HCT116 (cell line): ENCODE measurements at regions not wholly inside any gene's neighbourhood (a gene's known extent, or its start where the extent isn't known, plus 50 kb on each side); places are given as distances from the start of the nearest gene placed in this dataset.

Experiments used
- ATAC-seq: fragments of 200-7000 bp; cut with Tn5 transposase; 2 replicates; pipeline ENCODE4 v1.9.1; 2020; ENCODE audit warnings: mild to moderate bottlenecking, moderate library complexity
- BruUV-seq: library from RNA; stranded (reverse); fragments of 400-500 nt; replicated peaks from 2 replicates; lab custom pipeline; 2021; lab: Mats Ljungman, UMichigan
- CTCF ChIA-PET: fragments of 300-600 bp; sonication (Branson Sonifier 250); formaldehyde crosslinking; loops from one replicate; lab custom pipeline; 2021; ENCODE audit warnings: antibody characterized with exemption; lab: Charles Lee
- POLR2A ChIA-PET: fragments of 300-600, 350-600 bp; sonication (Branson Sonifier 250); formaldehyde crosslinking; loops from one replicate; lab custom pipeline; 2021; ENCODE audit warnings: antibody characterized with exemption; lab: Charles Lee
- RAD21 ChIA-PET, 2 experiments: fragments of 300-600 bp; sonication (Branson Sonifier 250); formaldehyde crosslinking; loops; one replicate each; lab custom pipeline; 2023; ENCODE audit warnings: low total read pairs in 2 of 2; ENCODE audit not compliant: uncharacterized antibody in 2 of 2, unreplicated experiment in 2 of 2, low non-redundant PET in 1 of 2; lab: Charles Lee
- DNase-seq: peaks from one replicate; pipeline ENCODE4 v3.0.0-alpha.2; 2010; ENCODE audit warnings: low read depth, low spot score
- H2AFZ ChIP-seq: fragments of 200-600 bp; shearing (Covaris generic), sonication (generic); 2 replicates; pipeline ENCODE4 v1.6.1; 2017; ENCODE audit warnings: low read depth, mixed run types, mixed read lengths, antibody characterized with exemption, low read length; ENCODE audit not compliant: poor library complexity, severe bottlenecking
- H3K27ac ChIP-seq: 2 replicates; pipeline ENCODE4 v1.5.1; 2012; ENCODE audit warnings: low read depth, low read length
- H3K27me3 ChIP-seq: fragments of 200-600 bp; sonication (generic); 2 replicates; pipeline ENCODE4 v1.6.1; 2016; ENCODE audit warnings: mixed run types, low read length, mixed read lengths; ENCODE audit not compliant: insufficient read depth
- H3K36me3 ChIP-seq, 2 experiments: fragments of 200-500 bp in 1 of 2; fragments of 200-600 bp in 1 of 2; sonication (Bioruptor generic) in 1 of 2; sonication (generic) in 1 of 2; 2 replicates each; pipeline versions ENCODE4 v1.5.1 to v1.6.1; 2014 to 2016; ENCODE audit warnings: low read length in 2 of 2, inconsistent platforms in 1 of 2, mixed read lengths in 1 of 2, mixed run types in 1 of 2; ENCODE audit not compliant: insufficient read depth in 2 of 2, control insufficient read depth in 1 of 2
- H3K4me1 ChIP-seq, 2 experiments: fragments of 200-600 bp in 1 of 2; sonication (generic) in 1 of 2; 2 replicates each; pipeline versions ENCODE4 v1.5.1 to v1.6.1; 2012 to 2017; ENCODE audit warnings: low read length in 2 of 2, inconsistent platforms in 1 of 2, mild to moderate bottlenecking in 1 of 2, mixed read lengths in 1 of 2, mixed run types in 1 of 2, moderate library complexity in 1 of 2; ENCODE audit not compliant: insufficient read depth in 2 of 2, control insufficient read depth in 1 of 2
- H3K4me2 ChIP-seq: fragments of 200-600 bp; sonication (generic); 2 replicates; pipeline ENCODE4 v1.6.1; 2017; ENCODE audit warnings: mixed run types, low read length, mixed read lengths
- H3K4me3 ChIP-seq, 2 experiments: fragments of 200-600 bp in 1 of 2; sonication (generic) in 1 of 2; replicated peaks in 1 of 2; 2 replicates each; pipeline ENCODE4 v1.5.1; 2011 to 2016; ENCODE audit warnings: low read length in 2 of 2, control low read depth in 1 of 2, low read depth in 1 of 2, mild to moderate bottlenecking in 1 of 2, mixed read lengths in 1 of 2, mixed run types in 1 of 2
- H3K79me2 ChIP-seq: fragments of 200-600 bp; sonication (generic); 2 replicates; pipeline ENCODE4 v1.6.1; 2017; ENCODE audit warnings: mild to moderate bottlenecking, mixed run types, low read length, moderate library complexity, mixed read lengths; ENCODE audit not compliant: insufficient read depth
- H3K9ac ChIP-seq: fragments of 200-600 bp; sonication (generic); 2 replicates; pipeline ENCODE4 v1.6.1; 2016; ENCODE audit warnings: low read length, mixed read lengths
- H3K9me2 ChIP-seq: fragments of 200-600 bp; sonication (generic), shearing (Covaris generic); 2 replicates; pipeline ENCODE4 v1.6.1; 2017; ENCODE audit warnings: mixed run types, mild to moderate bottlenecking, moderate library complexity; ENCODE audit not compliant: insufficient read depth
- H3K9me3 ChIP-seq, 2 experiments: fragments of 200-500 bp in 1 of 2; fragments of 200-600 bp in 1 of 2; sonication (Bioruptor generic) in 1 of 2; sonication (generic) in 1 of 2; 2 replicates each; pipeline ENCODE4 v1.6.1; 2014 to 2017; ENCODE audit warnings: low read length in 2 of 2, mixed read lengths in 2 of 2, inconsistent platforms in 1 of 2, low read depth in 1 of 2, mild to moderate bottlenecking in 1 of 2, mixed run types in 1 of 2, moderate library complexity in 1 of 2; ENCODE audit not compliant: control insufficient read depth in 1 of 2, insufficient read depth in 1 of 2
- H4K20me1 ChIP-seq: fragments of 200-600 bp; sonication (generic), shearing (Covaris generic); 2 replicates; pipeline ENCODE4 v1.6.1; 2017; ENCODE audit warnings: mixed run types, mild to moderate bottlenecking, moderate library complexity; ENCODE audit not compliant: insufficient read depth
- ELF1 ChIP-seq: IDR thresholded peaks from 2 replicates; pipeline ENCODE4 v1.6.1; 2012; ENCODE audit warnings: low read depth, borderline replicate concordance
- EZH2 ChIP-seq: fragments of 200-600 bp; sonication (generic); IDR thresholded peaks from 2 replicates; pipeline ENCODE4 v1.6.1; 2017; ENCODE audit warnings: antibody characterized with exemption, mixed run types
- EZH2phosphoT487 ChIP-seq: fragments of 200-600 bp; IDR thresholded peaks from 2 replicates; pipeline ENCODE4 v1.6.1; 2018; ENCODE audit warnings: antibody characterized with exemption, borderline replicate concordance
- FOSL1 ChIP-seq: IDR thresholded peaks from 2 replicates; pipeline ENCODE4 v1.6.1; 2012; ENCODE audit warnings: low read depth
- POLR2A ChIP-seq: IDR thresholded peaks from 2 replicates; pipeline ENCODE4 v1.7.0; 2011; ENCODE audit warnings: borderline replicate concordance; ENCODE audit not compliant: insufficient read depth, insufficient read length; ENCODE audit errors: extremely low read depth
- POLR2AphosphoS5 ChIP-seq: IDR thresholded peaks from 2 replicates; pipeline ENCODE4 v1.6.1; 2011; ENCODE audit warnings: mild to moderate bottlenecking, low read depth, low read length, moderate library complexity
- RAD21 ChIP-seq: IDR thresholded peaks from 2 replicates; pipeline ENCODE4 v1.6.1; 2012; ENCODE audit warnings: low read depth, mild to moderate bottlenecking
- YY1 ChIP-seq: IDR thresholded peaks from 2 replicates; pipeline ENCODE4 v1.6.1; 2011; ENCODE audit warnings: low read length, low read depth, moderate library complexity, mild to moderate bottlenecking; ENCODE audit not compliant: insufficient replicate concordance; ENCODE audit errors: extremely low read depth
- ZNF274 ChIP-seq: fragments of 200-500 bp; sonication (Bioruptor generic); IDR thresholded peaks from 2 replicates; pipeline ENCODE4 v1.6.1; 2014; ENCODE audit warnings: mild to moderate bottlenecking, low read depth, low read length, inconsistent platforms
- intact Hi-C: fragments of 100-400 bp; cut with micrococcal nuclease; formaldehyde crosslinking; loops from 2 replicates; pipeline ENCODE4 v1.10.0; 2022
- TF ChIP-seq, protein P1 (sequence below): IDR thresholded peaks from 2 replicates; pipeline ENCODE4 v1.6.1; 2012
- TF ChIP-seq, protein P2 (sequence below): IDR thresholded peaks from 2 replicates; pipeline ENCODE4 v1.6.1; 2012
- TF ChIP-seq, protein P3 (sequence below): IDR thresholded peaks from 2 replicates; pipeline ENCODE4 v1.6.1; 2012; ENCODE audit warnings: low read depth

DNA sequence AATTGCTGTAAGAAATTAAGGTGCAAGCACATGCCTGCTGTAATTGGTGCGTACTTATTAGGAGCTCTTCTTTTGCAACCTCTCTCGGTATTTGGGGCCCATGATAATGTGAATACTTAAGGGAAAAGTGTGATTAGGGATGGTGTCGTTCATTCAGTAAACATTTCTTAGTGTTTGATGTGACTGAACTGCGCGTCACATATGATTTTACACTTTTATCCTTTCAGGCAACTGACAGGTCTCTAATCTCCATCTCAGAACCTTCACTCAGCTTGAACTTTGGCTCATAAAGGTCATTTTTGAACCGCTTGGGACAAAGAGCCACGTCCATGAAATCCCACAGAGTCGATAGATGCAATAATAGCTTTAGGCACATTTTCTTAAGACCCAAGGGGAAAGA is 612.1 kb upstream of the PITX2 start:
- no peak overlapping the region for H3K4me2 ChIP-seq
- ChIA-PET CTCF (no interaction called here), POLR2A (no interaction called here), RAD21 (no interaction called here)
- no peaks in the 10 kb centered on the region for H4K20me1 ChIP-seq
- ATAC-seq (no peak), DNase-seq (no peak)
- no peak overlapping the region for H3K27ac ChIP-seq
- H3K9me3 ChIP-seq: no peaks in the 10 kb centered on the region
- H2AFZ ChIP-seq: no peak overlapping the region
- no peaks in the 10 kb centered on the region for H3K9me2 ChIP-seq
- H3K9ac ChIP-seq: no peak overlapping the region
- no peaks in the 10 kb centered on the region for H3K36me3 ChIP-seq
- no TSS peak for BruUV-seq
- no peaks in the 10 kb centered on the region for H3K79me2 ChIP-seq
- no peaks in the 10 kb centered on the region for H3K27me3 ChIP-seq
- intact Hi-C loops: no loop called here
- H3K4me3 ChIP-seq: no peak overlapping the region
- no peaks in the 10 kb centered on the region for H3K4me1 ChIP-seq
- TF ChIP-seq EZH2phosphoT487: no peak

DNA sequence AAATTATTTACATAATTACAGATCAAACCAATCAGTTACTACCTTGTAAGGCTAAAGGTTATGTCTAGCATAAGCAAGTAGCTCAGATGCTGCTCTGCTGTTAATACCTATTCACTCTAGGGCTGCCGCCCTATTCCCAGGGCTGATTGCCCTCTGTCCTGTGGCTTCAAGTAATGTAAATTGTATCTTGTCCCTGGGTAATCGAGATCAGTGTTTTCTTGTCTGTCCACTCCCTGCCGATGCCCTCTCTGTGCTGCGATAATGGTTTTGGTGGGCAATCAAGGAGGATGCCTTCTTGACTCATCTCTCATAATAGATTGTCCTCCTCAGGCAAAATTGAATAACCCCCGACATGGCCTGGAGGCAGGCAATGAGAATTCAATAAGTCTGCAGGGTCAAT is 641.0 kb upstream of the PITX2 start:
- Histone ChIP-seq H3K79me2 (no peaks in the 10 kb centered on the region), H3K9me3 (no peaks in the 10 kb centered on the region), H2AFZ (no peak overlapping the region), H3K4me1 (no peaks in the 10 kb centered on the region), H4K20me1 (no peaks in the 10 kb centered on the region), H3K36me3 (no peaks in the 10 kb centered on the region), H3K9ac (no peak overlapping the region), H3K27me3 (no peaks in the 10 kb centered on the region), H3K27ac (no peak overlapping the region), H3K4me3 (no peak overlapping the region), H3K4me2 (no peak overlapping the region), H3K9me2 (no peaks in the 10 kb centered on the region)
- DNase-seq (no peak), ATAC-seq (no peak)
- RAD21 ChIA-PET: no interaction called here
- POLR2A ChIA-PET: no interaction called here
- no peak for TF ChIP-seq ZNF274
- TF ChIP-seq FOSL1: no peak
- TF ChIP-seq POLR2AphosphoS5: no peak
- TF ChIP-seq RAD21: no peak
- TF ChIP-seq YY1: no peak
- TF ChIP-seq, protein P1, sequence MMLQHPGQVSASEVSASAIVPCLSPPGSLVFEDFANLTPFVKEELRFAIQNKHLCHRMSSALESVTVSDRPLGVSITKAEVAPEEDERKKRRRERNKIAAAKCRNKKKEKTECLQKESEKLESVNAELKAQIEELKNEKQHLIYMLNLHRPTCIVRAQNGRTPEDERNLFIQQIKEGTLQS: no peak
- TF ChIP-seq EZH2: no peak
- no peak for TF ChIP-seq POLR2A
- TF ChIP-seq, protein P2, sequence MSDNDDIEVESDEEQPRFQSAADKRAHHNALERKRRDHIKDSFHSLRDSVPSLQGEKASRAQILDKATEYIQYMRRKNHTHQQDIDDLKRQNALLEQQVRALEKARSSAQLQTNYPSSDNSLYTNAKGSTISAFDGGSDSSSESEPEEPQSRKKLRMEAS: no peak
- TF ChIP-seq, protein P3, sequence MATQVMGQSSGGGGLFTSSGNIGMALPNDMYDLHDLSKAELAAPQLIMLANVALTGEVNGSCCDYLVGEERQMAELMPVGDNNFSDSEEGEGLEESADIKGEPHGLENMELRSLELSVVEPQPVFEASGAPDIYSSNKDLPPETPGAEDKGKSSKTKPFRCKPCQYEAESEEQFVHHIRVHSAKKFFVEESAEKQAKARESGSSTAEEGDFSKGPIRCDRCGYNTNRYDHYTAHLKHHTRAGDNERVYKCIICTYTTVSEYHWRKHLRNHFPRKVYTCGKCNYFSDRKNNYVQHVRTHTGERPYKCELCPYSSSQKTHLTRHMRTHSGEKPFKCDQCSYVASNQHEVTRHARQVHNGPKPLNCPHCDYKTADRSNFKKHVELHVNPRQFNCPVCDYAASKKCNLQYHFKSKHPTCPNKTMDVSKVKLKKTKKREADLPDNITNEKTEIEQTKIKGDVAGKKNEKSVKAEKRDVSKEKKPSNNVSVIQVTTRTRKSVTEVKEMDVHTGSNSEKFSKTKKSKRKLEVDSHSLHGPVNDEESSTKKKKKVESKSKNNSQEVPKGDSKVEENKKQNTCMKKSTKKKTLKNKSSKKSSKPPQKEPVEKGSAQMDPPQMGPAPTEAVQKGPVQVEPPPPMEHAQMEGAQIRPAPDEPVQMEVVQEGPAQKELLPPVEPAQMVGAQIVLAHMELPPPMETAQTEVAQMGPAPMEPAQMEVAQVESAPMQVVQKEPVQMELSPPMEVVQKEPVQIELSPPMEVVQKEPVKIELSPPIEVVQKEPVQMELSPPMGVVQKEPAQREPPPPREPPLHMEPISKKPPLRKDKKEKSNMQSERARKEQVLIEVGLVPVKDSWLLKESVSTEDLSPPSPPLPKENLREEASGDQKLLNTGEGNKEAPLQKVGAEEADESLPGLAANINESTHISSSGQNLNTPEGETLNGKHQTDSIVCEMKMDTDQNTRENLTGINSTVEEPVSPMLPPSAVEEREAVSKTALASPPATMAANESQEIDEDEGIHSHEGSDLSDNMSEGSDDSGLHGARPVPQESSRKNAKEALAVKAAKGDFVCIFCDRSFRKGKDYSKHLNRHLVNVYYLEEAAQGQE: no peak
- TF ChIP-seq ELF1: no peak
- CTCF ChIA-PET: no interaction called here
- no TSS peak for BruUV-seq
- intact Hi-C loops: no loop called here
